ENCODE measurements at regions not wholly inside any gene's neighbourhood (a gene's known extent, or its start where the extent isn't known, plus 50 kb on each side); places are given as distances from the start of the nearest gene placed in this dataset.

- ATAC-seq: no peak
- intact Hi-C loops (cut with DNase I, micrococcal nuclease): no loop called here
Measured at GRCh38 chr9:4921449-4921848, 63.6 kb upstream of the JAK2 start.

GRCh38 chr9:4922101-4922500 lies 63.0 kb upstream of the JAK2 start:
- no peak for DNase-seq
- no peak for ATAC-seq
- intact Hi-C loops (cut with DNase I, micrococcal nuclease): no loop called here

More at GRCh38 chr9:4921449-4921848, 63.6 kb upstream of the JAK2 start:
- DNase-seq: no peak

DNA sequence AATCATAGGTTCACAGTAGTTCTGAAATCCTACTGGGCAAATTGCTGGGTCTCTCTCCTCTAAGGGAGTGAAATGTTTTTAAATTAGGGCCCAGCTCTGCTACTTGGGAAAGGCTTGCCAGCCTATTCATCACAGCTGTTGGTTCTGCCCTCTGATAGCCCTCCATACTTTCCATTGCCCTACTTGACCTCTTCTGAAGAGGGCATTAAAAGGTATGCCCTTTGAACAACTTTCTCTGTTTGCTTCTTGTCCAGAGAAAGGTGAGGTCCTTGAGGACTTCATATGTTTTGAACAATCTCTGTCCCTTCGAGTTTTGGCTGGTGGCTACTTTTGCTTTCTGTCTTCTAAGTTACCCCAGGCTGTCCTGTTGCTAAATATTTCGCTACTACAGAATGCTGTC lies 62.3 kb upstream of the JAK2 start:
- DNase-seq (no peak), ATAC-seq (no peak)
- intact Hi-C loops (cut with DNase I, micrococcal nuclease): no loop called here

DNA sequence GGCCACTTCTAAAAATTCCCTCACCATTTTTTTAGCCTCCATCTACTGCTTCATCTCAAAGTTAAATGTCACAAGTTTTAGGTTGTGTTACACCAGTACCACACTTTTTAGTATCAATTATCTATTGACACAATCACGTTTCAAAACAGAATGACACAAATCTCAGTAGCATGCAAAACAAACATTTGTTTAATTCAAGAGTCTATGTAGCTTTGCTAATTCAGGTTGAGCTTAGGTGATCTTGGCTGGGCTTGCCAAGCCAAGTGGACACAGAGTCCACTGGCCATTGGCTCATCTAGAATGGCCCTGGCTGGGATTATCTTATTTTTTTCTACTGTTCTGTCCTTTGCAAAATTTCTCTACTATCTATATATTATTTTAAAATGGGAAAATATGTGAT lies 61.9 kb upstream of the JAK2 start:
- no peak for ATAC-seq
- intact Hi-C loops (cut with DNase I, micrococcal nuclease): no loop called here
- no peak for DNase-seq

GRCh38 chr9:4923580-4924544 lies 61.2 kb upstream of the JAK2 start:
- intact Hi-C loops (cut with DNase I, micrococcal nuclease): no loop called here
- DNase-seq: no peak
- ATAC-seq: peak; percentile 41

- DNase-seq (no peak), ATAC-seq (no peak)
- intact Hi-C loops (cut with DNase I, micrococcal nuclease): no loop called here
Measured at GRCh38 chr9:4926239-4926638, 58.8 kb upstream of the JAK2 start.

DNA sequence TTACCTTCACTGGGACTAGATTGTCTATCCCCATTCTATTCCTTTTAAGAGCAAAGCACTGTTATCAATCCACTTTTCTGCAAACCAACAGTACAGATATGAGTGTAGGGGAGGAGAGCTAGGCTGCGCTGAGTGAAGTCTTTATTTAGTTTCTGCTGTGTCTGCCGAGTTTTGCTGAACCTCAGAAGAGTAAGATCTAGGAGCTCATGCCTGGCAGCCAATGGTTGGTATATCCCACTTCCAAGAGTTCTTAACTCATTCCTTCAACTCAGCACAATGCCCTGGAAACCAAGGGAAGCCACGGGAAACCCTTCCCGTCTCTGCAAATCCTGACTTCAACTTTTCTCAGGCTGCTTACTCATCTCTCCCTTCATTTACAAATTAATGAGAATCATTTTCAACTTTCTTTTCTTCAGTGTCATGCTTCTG lies 58.0 kb upstream of the JAK2 start:
- ATAC-seq (no peak), DNase-seq (no peak)
- intact Hi-C loops (cut with DNase I, micrococcal nuclease): no loop called here

DNA sequence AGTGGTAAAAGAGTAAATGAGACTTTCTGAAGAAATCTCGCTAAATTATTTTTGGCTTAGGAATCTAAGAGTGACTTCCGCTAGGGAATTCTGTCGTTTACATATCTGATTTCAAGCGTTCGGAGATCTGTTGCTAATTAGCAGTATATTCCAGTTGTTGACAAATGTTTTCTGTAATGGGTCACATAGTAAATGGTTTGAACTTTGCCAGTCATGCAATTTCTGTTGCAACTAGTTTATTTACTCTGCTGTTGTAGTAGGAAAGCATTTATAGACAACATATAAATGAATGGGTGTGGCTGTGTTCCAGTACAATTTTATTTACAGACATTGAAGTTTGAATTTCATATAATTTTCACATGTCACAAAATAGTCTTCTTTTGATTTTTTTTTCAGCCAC lies 57.4 kb upstream of the JAK2 start:
- intact Hi-C loops (cut with DNase I, micrococcal nuclease): no loop called here
- DNase-seq: no peak
- ATAC-seq: no peak

- DNase-seq (no peak), ATAC-seq (no peak)
- intact Hi-C loops (cut with DNase I, micrococcal nuclease): no loop called here
Measured at GRCh38 chr9:4929917-4930316, 55.2 kb upstream of the JAK2 start.

DNA sequence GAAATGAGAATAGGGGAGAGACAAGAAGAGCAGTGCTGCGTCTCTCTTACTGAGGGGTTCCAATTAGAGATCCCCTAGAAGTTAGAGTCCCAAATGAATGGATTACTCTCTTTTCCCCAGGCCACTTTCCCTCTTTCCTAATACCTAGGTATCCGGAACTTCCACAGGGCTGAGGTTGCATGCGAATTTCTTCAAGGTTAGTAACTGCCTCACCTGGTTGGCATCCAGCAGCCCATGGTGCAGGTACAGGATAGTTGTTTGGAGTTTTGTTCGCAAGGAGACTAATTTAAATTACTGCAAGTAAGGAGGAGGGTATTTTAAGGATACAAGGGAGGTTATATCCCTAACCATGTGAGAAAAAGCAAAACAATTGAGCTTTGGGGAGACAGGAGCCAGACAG lies 52.4 kb upstream of the JAK2 start:
- ATAC-seq (no peak), DNase-seq (no peak)
- intact Hi-C loops (cut with DNase I, micrococcal nuclease): no loop called here

GRCh38 chr9:4933177-4933576 lies 51.9 kb upstream of the JAK2 start:
- intact Hi-C loops (cut with DNase I, micrococcal nuclease): no loop called here
- ATAC-seq (no peak), DNase-seq (no peak)

DNA sequence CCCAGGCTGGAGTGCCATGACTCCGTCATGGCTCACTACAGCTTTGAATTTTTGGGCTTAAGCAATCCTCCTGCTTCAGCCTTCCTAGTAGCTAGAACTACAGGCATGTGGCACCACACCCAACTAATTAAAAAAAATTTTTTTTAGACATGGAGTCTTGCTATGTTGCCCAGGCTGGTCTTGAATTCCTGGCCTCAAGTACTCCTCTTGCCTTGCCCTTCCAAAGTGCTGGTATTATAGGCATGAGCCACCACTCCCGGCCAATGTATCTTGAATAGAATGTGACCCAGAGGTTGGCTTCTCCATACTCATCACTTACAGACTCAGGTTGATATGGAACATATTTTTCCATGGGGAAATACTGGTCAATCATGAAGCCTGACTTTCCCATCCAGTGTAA lies 51.2 kb upstream of the JAK2 start:
- DNase-seq (no peak), ATAC-seq (no peak)
- intact Hi-C loops (cut with DNase I, micrococcal nuclease): no loop called here

DNA sequence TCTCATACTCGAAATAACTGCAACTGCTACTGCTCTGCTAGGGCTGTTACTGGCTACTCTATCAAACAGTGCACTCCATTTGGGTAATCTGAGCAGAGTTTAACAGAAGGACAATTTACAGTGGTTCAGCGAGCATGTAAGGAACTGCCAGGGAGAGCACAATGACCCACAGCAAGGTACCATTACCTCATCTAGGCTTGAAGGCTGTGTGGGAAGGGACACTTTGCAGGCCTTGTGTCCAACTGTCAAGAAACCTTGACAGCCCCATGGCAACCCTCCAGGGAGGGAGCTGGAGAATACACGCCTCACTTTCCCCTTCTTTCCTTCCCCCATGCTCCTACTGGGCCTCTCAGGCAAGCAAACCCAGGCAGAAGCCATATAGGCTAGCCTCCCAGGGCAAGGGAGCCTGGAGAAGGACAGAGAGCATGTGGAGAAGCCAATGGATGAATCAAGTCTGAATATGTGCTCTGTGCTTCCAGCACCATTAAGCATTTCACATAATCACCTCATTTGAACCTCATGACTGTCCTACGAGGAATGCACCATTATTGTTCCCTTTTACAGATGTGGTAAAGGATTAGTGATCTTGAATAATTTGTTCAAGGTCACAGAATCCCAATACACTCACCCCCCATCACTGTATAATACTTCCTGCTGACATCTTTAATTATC lies 49.9 kb upstream of the JAK2 start:
- ATAC-seq: no peak
- no peak for DNase-seq
- intact Hi-C loops (cut with DNase I, micrococcal nuclease): no loop called here
